Activated naive CD8-positive, alpha-beta T cell treated with anti-CD3 and anti-CD28 coated beads, Interleukin-2, amount 10 ng/mL, durations not matched to agents 7 days and 5 days (primary cell): ENCODE measurements at regions not wholly inside any gene's neighbourhood (a gene's known extent, or its start where the extent isn't known, plus 50 kb on each side); places are given as distances from the start of the nearest gene placed in this dataset.
"Not testable (repeated sequence)": the region's sequence is repeated elsewhere in the genome, so short reads cannot be mapped to it uniquely, and the experiment has no call there.

ENCODE experiments used
- ATAC-seq: fragments of 150-1000 bp; cut with Tn5 transposase; one replicate; pipeline ENCODE4 v1.10.0; 2021; ENCODE audit warnings: low read depth, moderate library complexity
- POLR2A ChIA-PET: fragments of 350-600 bp; sonication (Branson Sonifier 250); formaldehyde crosslinking; loops from one replicate; lab custom pipeline; 2021; ENCODE audit warnings: antibody characterized with exemption; lab: Charles Lee
- DNase-seq: peaks from one replicate; pipeline ENCODE4 v3.0.0; 2021
- H3K27ac Mint-ChIP-seq: one replicate; pipeline ENCODE4 v1.8.0; 2022; ENCODE audit warnings: mild to moderate bottlenecking, mixed read lengths
- H3K27me3 Mint-ChIP-seq: one replicate; pipeline ENCODE4 v1.8.0; 2022; ENCODE audit warnings: mild to moderate bottlenecking, moderate library complexity, mixed read lengths
- H3K36me3 Mint-ChIP-seq: one replicate; pipeline ENCODE4 v1.8.0; 2021; ENCODE audit warnings: mild to moderate bottlenecking, mixed read lengths
- H3K4me1 Mint-ChIP-seq: one replicate; pipeline ENCODE4 v1.8.0; 2021; ENCODE audit warnings: mixed read lengths
- H3K4me3 Mint-ChIP-seq: one replicate; pipeline ENCODE4 v1.8.0; 2022; ENCODE audit warnings: mild to moderate bottlenecking, moderate library complexity, mixed read lengths
- H3K9me3 Mint-ChIP-seq: one replicate; pipeline ENCODE4 v1.8.0; 2021; ENCODE audit warnings: mixed read lengths

DNA sequence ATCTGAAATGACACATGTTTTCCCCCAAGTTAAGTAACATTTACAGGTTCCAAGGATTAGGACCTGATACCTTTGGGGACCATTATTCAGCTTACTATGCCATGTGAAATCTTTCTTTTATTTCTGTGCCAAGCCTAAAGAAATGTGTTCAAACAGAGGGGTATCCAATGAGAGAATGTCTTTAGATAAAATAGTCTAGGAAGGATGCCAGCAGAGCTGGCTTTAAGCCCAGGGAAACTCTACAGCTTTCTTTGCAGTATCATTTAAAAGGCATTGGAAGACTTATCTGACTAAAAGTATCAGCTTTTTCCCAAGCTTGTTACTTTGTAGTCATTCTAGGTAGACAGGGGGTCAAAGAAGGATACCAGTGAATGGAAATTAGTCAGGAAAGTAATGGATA, 860.4 kb downstream of the PLA2G4A start:
- Mint-ChIP-seq H3K4me3 (no peak overlapping the region), H3K9me3 (peaks cover 2% of the 10 kb centered on the region), H3K4me1 (no peaks in the 10 kb centered on the region), H3K27ac (no peak overlapping the region), H3K27me3 (no peaks in the 10 kb centered on the region), H3K36me3 (no peaks in the 10 kb centered on the region)
- DNase-seq, result no peak
- POLR2A ChIA-PET, result no interaction called here
- ATAC-seq, result no peak

DNA sequence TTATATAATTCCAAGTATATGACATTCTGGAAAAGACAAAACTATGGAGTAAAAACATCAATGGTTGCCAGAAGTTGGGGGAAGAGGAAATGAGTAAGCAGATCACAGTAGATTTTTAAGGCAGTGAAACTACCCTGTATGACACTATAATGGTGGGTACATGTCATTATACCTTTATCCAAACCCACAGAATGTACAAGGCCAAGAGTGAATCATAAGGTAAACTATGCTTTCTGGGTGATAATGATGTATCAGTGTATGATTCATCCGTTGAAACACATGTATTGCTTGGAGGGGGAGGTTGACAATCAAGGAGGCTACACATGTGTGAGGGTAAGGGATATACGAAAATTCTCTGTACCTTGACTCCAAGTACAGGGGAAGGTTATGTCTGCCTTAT, 862.7 kb downstream of the PLA2G4A start:
- ATAC-seq, result no peak
- H3K27me3 Mint-ChIP-seq, result no peaks in the 10 kb centered on the region

DNA sequence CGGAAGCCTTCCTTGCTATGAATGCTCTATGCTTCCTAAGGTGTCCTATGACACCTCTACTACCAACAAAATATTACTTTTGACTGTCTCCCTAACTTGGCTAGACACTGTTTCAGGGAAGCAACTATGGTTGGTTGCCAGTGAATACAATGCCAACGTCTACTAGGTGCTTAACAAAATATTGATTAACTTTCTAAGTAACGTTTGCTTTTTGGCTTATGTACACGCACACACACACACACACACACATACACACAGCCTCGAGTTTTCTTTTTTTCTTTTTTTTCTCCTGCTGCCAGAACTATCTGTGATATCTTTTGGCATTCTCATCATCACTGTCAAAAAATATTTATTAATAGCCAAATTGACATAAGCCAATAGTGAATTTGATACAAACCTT, 864.0 kb downstream of the PLA2G4A start:
- no peaks in the 10 kb centered on the region for H3K27me3 Mint-ChIP-seq
- no peaks in the 10 kb centered on the region for H3K36me3 Mint-ChIP-seq
- no peak overlapping the region for H3K27ac Mint-ChIP-seq
- POLR2A ChIA-PET, result no interaction called here
- DNase-seq (no peak), ATAC-seq (no peak)
- H3K4me3 Mint-ChIP-seq, result no peak overlapping the region
- no peaks in the 10 kb centered on the region for H3K4me1 Mint-ChIP-seq
- H3K9me3 Mint-ChIP-seq, result peaks cover 2% of the 10 kb centered on the region

More for the DNA sequence above, 862.7 kb downstream of the PLA2G4A start:
- Mint-ChIP-seq H3K4me3 (no peak overlapping the region), H3K36me3 (no peaks in the 10 kb centered on the region), H3K27ac (no peak overlapping the region), H3K9me3 (peaks cover 2% of the 10 kb centered on the region), H3K4me1 (no peaks in the 10 kb centered on the region)
- no peak for DNase-seq
- POLR2A ChIA-PET, result no interaction called here

DNA sequence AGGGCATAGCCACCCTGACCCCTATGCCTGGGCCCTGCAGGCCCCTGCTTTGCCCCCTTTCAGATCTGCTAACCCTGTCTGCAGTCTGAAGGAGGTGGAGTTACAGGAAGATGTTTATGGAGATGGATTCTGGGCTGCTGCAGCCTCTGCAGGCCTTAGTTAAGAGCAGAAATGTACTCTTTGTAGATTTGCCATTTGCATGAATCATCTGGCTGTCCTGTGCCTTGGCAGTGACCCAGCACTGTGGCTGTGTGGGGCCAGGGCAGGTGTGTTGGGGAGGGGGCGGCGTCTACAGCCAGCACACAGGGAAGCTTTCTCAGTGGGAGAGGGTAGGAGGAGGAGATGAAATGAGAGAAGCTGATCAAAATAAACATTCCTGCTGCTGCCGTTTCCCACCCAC, 867.3 kb downstream of the PLA2G4A start:
- Mint-ChIP-seq H3K4me1 (no peaks in the 10 kb centered on the region), H3K4me3 (no peak overlapping the region), H3K36me3 (no peaks in the 10 kb centered on the region), H3K9me3 (peaks cover 2% of the 10 kb centered on the region), H3K27ac (no peak overlapping the region), H3K27me3 (no peaks in the 10 kb centered on the region)
- DNase-seq, result no peak
- POLR2A ChIA-PET, result no interaction called here
- no peak for ATAC-seq

DNA sequence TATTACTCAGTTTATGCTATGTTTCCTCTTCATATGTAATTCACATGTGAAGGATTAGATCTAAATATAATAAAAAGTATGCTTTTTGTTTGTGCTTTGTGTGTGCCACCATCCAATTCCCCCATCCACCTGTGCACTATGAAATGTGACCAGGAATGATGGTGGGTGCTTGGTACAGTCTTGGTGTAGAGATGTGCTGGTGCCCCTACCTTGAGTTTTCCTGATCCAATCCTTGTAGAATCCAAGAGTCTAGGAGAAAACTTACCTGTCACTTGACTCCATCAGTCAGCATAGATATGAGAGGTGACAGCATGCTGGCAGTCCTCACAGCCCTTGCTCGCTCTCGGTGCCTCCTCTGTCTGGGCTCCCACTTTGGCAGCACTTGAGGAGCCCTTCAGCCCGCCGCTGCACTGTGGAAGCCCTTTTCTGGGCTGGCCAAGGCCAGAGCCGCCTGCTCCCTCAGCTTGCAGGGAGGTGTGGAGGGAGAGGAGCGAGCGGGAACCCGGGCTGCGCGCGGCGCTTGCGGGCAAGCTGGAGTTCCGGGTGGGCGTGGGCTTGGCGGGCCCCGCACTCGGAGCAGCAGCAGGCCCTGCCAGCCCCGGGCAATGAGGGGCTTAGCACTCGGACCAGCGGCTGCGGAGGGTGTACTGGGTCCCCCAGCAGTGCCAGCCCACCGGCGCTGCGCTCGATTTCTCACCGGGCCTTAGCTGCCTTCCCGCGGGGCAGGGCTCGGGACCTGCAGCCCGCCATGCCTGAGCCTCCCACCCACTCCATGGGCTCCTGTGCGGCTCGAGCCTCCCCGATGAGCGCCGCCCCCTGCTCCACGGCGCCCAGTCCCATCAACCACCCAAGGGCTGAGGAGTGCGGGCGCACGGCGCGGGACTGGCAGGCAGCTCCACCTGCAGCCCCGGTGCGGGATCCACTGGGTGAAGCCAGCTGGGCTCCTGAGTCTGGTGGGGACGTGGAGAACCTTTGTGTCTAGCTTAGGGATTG, 874.7 kb downstream of the PLA2G4A start:
- ATAC-seq, DNase-seq, H3K27me3 Mint-ChIP-seq, POLR2A ChIA-PET, H3K36me3 Mint-ChIP-seq, H3K9me3 Mint-ChIP-seq, H3K4me1 Mint-ChIP-seq, H3K4me3 Mint-ChIP-seq, H3K27ac Mint-ChIP-seq: not testable (repeated sequence)

DNA sequence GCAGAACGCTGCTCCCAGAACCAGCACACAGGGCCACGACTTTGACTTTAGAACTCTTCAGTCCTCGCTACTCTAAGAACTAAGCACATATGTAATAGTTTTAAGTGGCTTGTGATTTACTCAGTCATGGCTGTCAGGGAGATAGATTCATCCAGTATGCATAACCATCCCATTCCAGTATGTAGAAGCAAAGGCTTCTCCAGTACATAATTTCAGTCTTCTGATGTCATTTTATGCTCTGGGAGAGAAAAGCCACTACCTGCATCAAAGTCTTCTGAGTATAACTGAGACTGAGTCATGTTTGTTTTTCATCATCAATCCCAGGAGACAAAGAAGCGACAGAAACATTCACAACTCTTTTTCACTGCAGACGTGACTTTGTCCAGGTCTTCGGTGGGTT, 885.7 kb downstream of the PLA2G4A start:
- Mint-ChIP-seq H3K9me3 (peaks cover 6% of the 10 kb centered on the region), H3K36me3 (no peaks in the 10 kb centered on the region), H3K27ac (no peak overlapping the region), H3K27me3 (no peaks in the 10 kb centered on the region), H3K4me3 (no peak overlapping the region), H3K4me1 (no peaks in the 10 kb centered on the region)
- DNase-seq (no peak), ATAC-seq (no peak)
- POLR2A ChIA-PET, result no interaction called here

DNA sequence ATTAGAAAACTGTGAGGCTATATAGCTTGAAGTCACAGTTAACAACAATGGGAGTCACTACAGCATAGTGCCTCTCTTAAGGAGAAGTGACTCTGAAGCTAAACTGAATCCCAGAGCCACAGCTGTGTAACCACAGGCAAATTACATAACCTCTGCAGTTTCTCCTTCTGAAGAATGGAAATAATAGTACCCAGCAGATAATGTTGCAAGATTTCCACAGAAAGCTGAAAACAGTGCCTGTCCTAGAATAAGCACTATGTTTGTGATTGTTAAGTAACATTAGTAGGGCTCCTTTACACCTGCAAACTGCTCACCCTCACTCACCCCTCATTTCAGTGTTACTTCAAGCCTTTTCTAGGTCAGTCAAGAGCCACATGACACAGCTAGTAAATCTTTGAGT, 886.7 kb downstream of the PLA2G4A start:
- Mint-ChIP-seq H3K9me3 (peaks cover 6% of the 10 kb centered on the region), H3K27ac (no peak overlapping the region), H3K27me3 (no peaks in the 10 kb centered on the region), H3K4me3 (no peak overlapping the region), H3K4me1 (no peaks in the 10 kb centered on the region), H3K36me3 (no peaks in the 10 kb centered on the region)
- POLR2A ChIA-PET, result no interaction called here
- no peak for ATAC-seq
- DNase-seq, result no peak

DNA sequence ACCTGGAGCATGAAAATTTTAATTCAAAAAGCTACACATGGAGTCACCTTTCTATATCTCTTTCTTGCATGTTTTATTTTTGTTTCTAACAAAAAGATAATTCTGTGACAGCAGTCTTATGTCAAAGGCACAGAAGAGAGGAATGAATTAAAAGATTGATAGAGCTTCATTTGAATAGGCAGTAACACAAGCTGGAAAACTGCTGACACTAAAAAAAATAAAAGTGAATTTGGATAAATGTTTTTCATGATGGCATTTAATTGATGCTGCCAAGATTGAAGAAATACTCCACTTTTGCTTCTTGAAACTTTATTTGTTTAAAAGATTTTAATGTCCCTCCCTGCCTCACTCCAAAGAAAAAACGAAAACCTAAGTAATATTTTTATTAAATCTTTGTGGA, 887.4 kb downstream of the PLA2G4A start:
- no peaks in the 10 kb centered on the region for H3K4me1 Mint-ChIP-seq
- POLR2A ChIA-PET, result no interaction called here

DNA sequence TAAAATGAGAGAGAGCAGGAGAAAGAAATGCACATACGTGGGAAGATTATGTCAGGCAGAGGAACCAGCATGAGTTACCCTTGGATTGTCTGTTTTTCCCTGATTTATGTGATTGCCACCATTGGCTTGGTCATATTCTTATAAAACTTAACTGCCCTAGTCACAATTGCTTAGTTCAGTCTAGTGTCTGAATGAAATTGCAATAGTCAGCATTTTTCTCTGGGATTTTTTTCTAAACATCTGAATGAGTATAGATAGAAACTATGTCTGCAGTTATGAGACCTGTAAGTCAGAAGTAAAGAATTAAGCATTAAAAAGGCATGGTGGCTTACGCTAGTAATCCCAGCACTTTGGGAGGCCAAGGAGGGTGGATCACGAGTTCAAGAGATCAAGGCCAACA, 889.8 kb downstream of the PLA2G4A start:
- Mint-ChIP-seq H3K36me3 (no peaks in the 10 kb centered on the region), H3K4me3 (no peak overlapping the region), H3K27ac (no peak overlapping the region), H3K27me3 (no peaks in the 10 kb centered on the region), H3K4me1 (no peaks in the 10 kb centered on the region), H3K9me3 (peaks cover 3% of the 10 kb centered on the region)
- POLR2A ChIA-PET, result no interaction called here
- no peak for DNase-seq
- ATAC-seq, result no peak

More for the DNA sequence above, 887.4 kb downstream of the PLA2G4A start:
- Mint-ChIP-seq H3K27ac (no peak overlapping the region), H3K27me3 (no peaks in the 10 kb centered on the region), H3K4me3 (no peak overlapping the region), H3K36me3 (no peaks in the 10 kb centered on the region), H3K9me3 (peaks cover 6% of the 10 kb centered on the region)
- DNase-seq (no peak), ATAC-seq (no peak)

DNA sequence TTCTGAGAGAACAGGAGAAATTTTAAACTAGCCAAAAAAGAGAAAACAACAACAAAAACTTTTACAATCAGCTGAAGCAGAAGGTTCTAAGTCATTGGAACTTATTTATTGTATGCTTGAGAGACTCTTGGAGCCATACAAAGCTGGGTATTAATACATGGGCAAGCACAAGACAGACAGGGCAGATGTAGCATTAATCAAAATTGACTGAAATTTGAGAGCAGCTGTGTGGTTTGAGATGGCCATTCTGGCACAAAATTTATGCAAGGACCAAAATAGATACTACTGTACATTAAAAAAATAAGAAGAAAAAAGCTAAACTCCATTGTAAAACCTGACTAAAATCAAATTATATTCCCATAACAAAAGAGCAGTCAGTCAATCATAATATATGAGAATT, 892.5 kb downstream of the PLA2G4A start:
- DNase-seq, result no peak
- Mint-ChIP-seq H3K27ac (no peak overlapping the region), H3K27me3 (no peaks in the 10 kb centered on the region), H3K9me3 (no peaks in the 10 kb centered on the region), H3K4me1 (no peaks in the 10 kb centered on the region), H3K4me3 (no peak overlapping the region), H3K36me3 (no peaks in the 10 kb centered on the region)
- POLR2A ChIA-PET, result no interaction called here
- no peak for ATAC-seq

DNA sequence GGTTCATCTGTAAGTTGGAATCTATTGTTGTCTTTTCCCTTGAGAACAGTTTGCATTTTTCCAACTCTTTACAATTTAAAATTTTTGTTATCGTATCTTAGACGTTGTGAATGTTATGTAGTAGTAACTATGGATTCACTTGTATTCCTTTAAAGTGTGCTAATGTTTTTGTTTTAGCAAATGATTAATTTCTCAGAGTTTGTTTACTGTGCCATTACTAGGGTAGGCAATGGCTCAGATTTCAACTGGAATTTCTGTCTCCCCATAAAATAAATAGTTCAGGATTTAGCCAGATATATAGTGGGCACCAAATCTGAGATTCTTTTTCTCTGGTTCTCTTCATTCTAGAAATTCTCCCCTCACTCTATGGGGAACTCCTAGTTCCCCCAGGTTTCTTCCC, 896.5 kb downstream of the PLA2G4A start:
- POLR2A ChIA-PET, result no interaction called here
- ATAC-seq, result no peak
- Mint-ChIP-seq H3K27ac (no peak overlapping the region), H3K27me3 (no peaks in the 10 kb centered on the region), H3K36me3 (no peaks in the 10 kb centered on the region), H3K4me1 (no peaks in the 10 kb centered on the region), H3K4me3 (no peak overlapping the region), H3K9me3 (no peaks in the 10 kb centered on the region)
- no peak for DNase-seq

DNA sequence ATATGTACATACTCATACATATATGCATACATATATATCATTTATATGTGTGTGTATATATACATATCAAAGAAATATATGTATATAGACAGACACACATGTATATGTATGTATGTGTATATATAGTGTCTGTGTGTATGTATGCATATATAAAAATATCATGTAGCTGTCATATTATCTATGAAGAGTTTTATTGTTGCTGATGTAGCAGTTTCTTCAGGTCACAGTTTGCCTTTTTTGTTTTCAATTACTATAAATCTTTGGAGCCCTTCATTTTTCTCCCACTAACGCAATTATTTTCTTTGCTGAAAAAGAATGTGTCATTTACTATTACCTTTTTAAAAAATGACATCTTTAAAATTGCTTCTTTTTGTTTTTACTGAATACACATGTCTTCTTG, 904.5 kb downstream of the PLA2G4A start:
- Mint-ChIP-seq H3K9me3 (no peaks in the 10 kb centered on the region), H3K36me3 (no peaks in the 10 kb centered on the region), H3K27ac (no peak overlapping the region), H3K4me1 (no peaks in the 10 kb centered on the region), H3K4me3 (no peak overlapping the region), H3K27me3 (no peaks in the 10 kb centered on the region)
- POLR2A ChIA-PET, result no interaction called here
- ATAC-seq (no peak), DNase-seq (no peak)

DNA sequence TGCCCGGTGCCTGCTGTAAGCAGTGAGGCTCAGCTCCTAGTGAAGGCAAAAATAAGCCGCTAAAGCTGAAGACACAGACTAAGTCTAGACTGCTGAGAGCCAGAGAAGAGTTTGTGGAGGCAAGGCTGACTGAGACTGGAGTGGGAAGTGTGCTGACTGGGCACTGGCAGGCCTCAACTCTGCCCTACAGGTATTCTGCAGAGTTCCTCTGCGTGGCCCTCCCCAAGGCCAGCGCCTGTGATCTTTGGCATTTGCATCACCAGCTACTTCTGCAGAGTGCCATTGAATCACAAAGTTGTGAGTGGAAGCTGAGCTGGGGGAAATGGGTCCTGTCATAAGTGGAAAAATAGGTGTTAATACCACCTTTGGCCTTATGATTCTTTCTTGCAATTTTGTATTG, 905.7 kb downstream of the PLA2G4A start:
- no peaks in the 10 kb centered on the region for H3K36me3 Mint-ChIP-seq
- H3K4me1 Mint-ChIP-seq, result no peaks in the 10 kb centered on the region
- H3K9me3 Mint-ChIP-seq, result no peaks in the 10 kb centered on the region
- no peak for ATAC-seq
- no peak for DNase-seq
- no peak overlapping the region for H3K4me3 Mint-ChIP-seq
- no peaks in the 10 kb centered on the region for H3K27me3 Mint-ChIP-seq
- H3K27ac Mint-ChIP-seq, result no peak overlapping the region
- POLR2A ChIA-PET, result interaction anchor here (0.6 kb wide), 1 partner anchor 409 kb away, joined by 3 read pairs; no protein-coding TSS in a partner anchor

DNA sequence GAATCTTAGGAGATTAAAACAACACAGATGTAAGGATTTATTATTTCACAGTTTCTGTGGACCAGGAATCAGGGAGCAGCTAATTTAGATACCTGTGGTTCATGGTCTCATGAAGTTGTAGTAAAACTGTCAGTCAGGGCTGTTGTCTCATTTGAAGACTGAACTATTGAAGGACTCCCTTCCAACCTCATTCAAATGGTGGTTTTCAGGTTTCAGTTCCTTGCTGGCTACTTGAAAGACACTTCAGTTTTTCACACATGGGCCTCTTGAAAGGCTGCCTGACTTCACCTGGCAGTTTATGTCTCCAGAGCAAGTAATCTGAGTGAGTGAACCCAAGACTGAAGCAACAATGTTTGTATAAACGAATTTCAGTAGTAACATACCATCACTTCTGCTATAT, 915.9 kb downstream of the PLA2G4A start:
- POLR2A ChIA-PET, result no interaction called here
- Mint-ChIP-seq H3K9me3 (peaks cover 2% of the 10 kb centered on the region), H3K4me1 (no peaks in the 10 kb centered on the region), H3K36me3 (no peaks in the 10 kb centered on the region), H3K4me3 (no peak overlapping the region), H3K27me3 (no peaks in the 10 kb centered on the region), H3K27ac (no peak overlapping the region)
- ATAC-seq (no peak), DNase-seq (no peak)
